ENCODE measurements at regions not wholly inside any gene's neighbourhood (a gene's known extent, or its start where the extent isn't known, plus 50 kb on each side); places are given as distances from the start of the nearest gene placed in this dataset.

- 11% methylated on average over 1 of the region's 1 CpG; no CpG with 5 or more reads in 1 of the 2 experiments for WGBS, 2 experiments (ENCODE audit: extremely low coverage in 1 of 2, insufficient coverage in 1 of 2, insufficient read length in 1 of 2, insufficient replicate concordance in 2 of 2, low coverage in 1 of 2, low lambda C conversion rate in 2 of 2, missing lambda C conversion rate in 1 of 2)
- CTCF ChIA-PET (ENCODE audit: partially characterized antibody) = no interaction called here
- no peak for FAIRE-seq
Observed at GRCh38 chr1:219086956-219087469, 86.7 kb upstream of the LYPLAL1 start.

More at GRCh38 chr1:219086956-219087469, 86.7 kb upstream of the LYPLAL1 start:
- Histone ChIP-seq H2AK5ac (ENCODE audit: low read depth, low read length) (no peak overlapping the region), H2AFZ (ENCODE audit: low read length) (no peak overlapping the region), H3K79me2 (ENCODE audit: control insufficient read depth in 1 of 2, insufficient read depth in 2 of 2, low read length in 2 of 2) (no peaks in the 10 kb centered on the region), H3K14ac (ENCODE audit: insufficient read length) (no peak overlapping the region), H4K20me1 (replicated peaks in 1 of 2; ENCODE audit: control insufficient read depth in 1 of 2, insufficient read depth in 2 of 2, low read length in 2 of 2) (no peaks in the 10 kb centered on the region), H4K8ac (ENCODE audit: extremely low read depth, insufficient read depth, low read length) (no peak overlapping the region), H2BK5ac (ENCODE audit: low read depth, low read length) (no peak overlapping the region), H3K23ac (ENCODE audit: insufficient read length) (no peak overlapping the region), H3K4me3 (ENCODE audit: extremely low read depth in 1 of 4, insufficient read depth in 2 of 4, low read depth in 3 of 4, low read length in 4 of 4) (no peak overlapping the region), H2BK120ac (replicated peaks; ENCODE audit: low read depth, low read length) (no peak overlapping the region), H3K27me3 (replicated peaks in 1 of 4; ENCODE audit: control insufficient read depth in 3 of 4, extremely low read depth in 1 of 4, insufficient read depth in 3 of 4, low read length in 3 of 4) (no peaks in the 10 kb centered on the region), H3K36me3 (ENCODE audit: control insufficient read depth in 2 of 4, insufficient read depth in 4 of 4, low read length in 3 of 4) (no peaks in the 10 kb centered on the region), H2BK15ac (ENCODE audit: low read length) (no peak overlapping the region), H3K9ac (replicated peaks in 1 of 4; ENCODE audit: extremely low read depth in 1 of 4, low read depth in 3 of 4, low read length in 3 of 4) (no peak overlapping the region), H3K79me1 (ENCODE audit: low read depth, low read length) (no peaks in the 10 kb centered on the region), H3K56ac (replicated peaks; ENCODE audit: insufficient read length, low read depth, low read length) (no peak overlapping the region), H2BK12ac (ENCODE audit: low read depth, low read length) (no peak overlapping the region), H2BK20ac (ENCODE audit: low read length) (no peak overlapping the region), H3K4me1 (replicated peaks in 1 of 4; ENCODE audit: control insufficient read depth in 3 of 4, insufficient read depth in 4 of 4, low read length in 3 of 4) (peaks cover 0 to 5% (median 1%) of the 10 kb centered on the region in 4 experiments; a peak in 2 of 7 replicates), H3K18ac (ENCODE audit: extremely low read depth, low read length) (no peak overlapping the region), H3K23me2 (ENCODE audit: low read depth, low read length) (no peaks in the 10 kb centered on the region), H3K4ac (replicated peaks; ENCODE audit: insufficient read length, low read depth, low read length) (no peak overlapping the region), H4K91ac (replicated peaks; ENCODE audit: insufficient read length, low read length) (no peak overlapping the region), H3K4me2 (ENCODE audit: insufficient read depth in 1 of 2, low read depth in 2 of 2, low read length in 2 of 2) (no peak overlapping the region), H3K27ac (ENCODE audit: low read depth, low read length) (no peak overlapping the region), H3K9me3 (ENCODE audit: insufficient read depth in 2 of 2, low read depth in 1 of 2, low read length in 1 of 2) (no peaks in the 10 kb centered on the region), H4K5ac (ENCODE audit: insufficient read length, low read depth, low read length) (no peak overlapping the region)
- TF ChIP-seq EP300 (IDR thresholded peaks at IDR 0.05; ENCODE audit: borderline replicate concordance in 1 of 2, low read depth in 2 of 2, low read length in 2 of 2) (no peak), USF2 (IDR thresholded peaks at IDR 0.05; ENCODE audit: low read length) (no peak), GABPA (IDR thresholded peaks at IDR 0.05; ENCODE audit: borderline replicate concordance, insufficient read depth, low read length) (no peak), KDM1A (IDR thresholded peaks at IDR 0.05; ENCODE audit: borderline replicate concordance, low read length) (no peak), TAF7 (optimal IDR thresholded peaks at IDR 0.05; ENCODE audit: borderline replicate concordance, low read depth, low read length) (no peak), ZNF274 (IDR thresholded peaks at IDR 0.05; ENCODE audit: borderline replicate concordance, extremely low read depth, low read length) (no peak), SRF (IDR thresholded peaks at IDR 0.05; ENCODE audit: low read depth, low read length) (no peak), POLR2AphosphoS5 (IDR thresholded peaks at IDR 0.05; ENCODE audit: low read depth, low read length) (no peak), RFX5 (IDR thresholded peaks at IDR 0.05; ENCODE audit: borderline replicate concordance, low read depth, low read length) (no peak), E2F6 (IDR thresholded peaks at IDR 0.05) (no peak), SP4 (IDR thresholded peaks at IDR 0.05; ENCODE audit: low read length) (no peak), CHD2 (IDR thresholded peaks at IDR 0.05; ENCODE audit: low read length) (no peak)
- no peak for DNase-seq (ENCODE audit: low read depth in 1 of 2, low spot score in 2 of 2)
- POLR2A ChIA-PET (ENCODE audit: partially characterized antibody) = no interaction called here
